OCI-LY7 (cell line): ENCODE measurements at regions not wholly inside any gene's neighbourhood (a gene's known extent, or its start where the extent isn't known, plus 50 kb on each side); places are given as distances from the start of the nearest gene placed in this dataset.

Source experiments
- BruUV-seq: library from RNA; stranded (reverse); fragments of 400-500 nt; replicated peaks from 2 replicates; lab custom pipeline; 2021; lab: Mats Ljungman, UMichigan
- CTCF ChIA-PET: fragments of 300-600 bp; sonication (Branson Sonifier 250); formaldehyde crosslinking; loops from one replicate; lab custom pipeline; 2022; ENCODE audit warnings: antibody characterized with exemption; ENCODE audit not compliant: unreplicated experiment; lab: Charles Lee
- POLR2A ChIA-PET: fragments of 300-600 bp; sonication (Branson Sonifier 250); formaldehyde crosslinking; loops from one replicate; lab custom pipeline; 2022; ENCODE audit warnings: antibody characterized with exemption; lab: Charles Lee
- DNase-seq: peaks from one replicate; pipeline ENCODE4 v3.0.0-alpha.2; 2015; ENCODE audit warnings: low spot score
- H2AFZ ChIP-seq: fragments of 200-600 bp; sonication (generic), shearing (Covaris generic); 2 replicates; pipeline ENCODE4 v1.6.1; 2014; ENCODE audit warnings: mild to moderate bottlenecking, antibody characterized with exemption, low read length, moderate library complexity
- H3K27ac ChIP-seq: fragments of 200-600 bp; sonication (generic); 2 replicates; pipeline ENCODE4 v1.5.1; 2014; ENCODE audit warnings: mixed run types, low read depth, mild to moderate bottlenecking, moderate library complexity, low read length, inconsistent platforms; ENCODE audit not compliant: poor library complexity, severe bottlenecking
- H3K36me3 ChIP-seq: fragments of 200-600 bp; sonication (generic); 2 replicates; pipeline ENCODE4 v1.6.1; 2014; ENCODE audit warnings: mild to moderate bottlenecking, antibody characterized with exemption, low read length, moderate library complexity, mixed read lengths; ENCODE audit not compliant: insufficient read depth
- H3K4me1 ChIP-seq: fragments of 200-600 bp; sonication (generic); 2 replicates; pipeline ENCODE4 v1.5.1; 2014; ENCODE audit warnings: mild to moderate bottlenecking, low read length; ENCODE audit not compliant: insufficient read depth, poor library complexity, severe bottlenecking
- H3K4me2 ChIP-seq: fragments of 200-600 bp; sonication (generic); 2 replicates; pipeline ENCODE4 v1.6.1; 2014; ENCODE audit warnings: mild to moderate bottlenecking, low read length
- H3K4me3 ChIP-seq: fragments of 200-600 bp; sonication (generic); 2 replicates; pipeline ENCODE4 v1.5.1; 2014; ENCODE audit warnings: mild to moderate bottlenecking, low read depth, low read length; ENCODE audit not compliant: poor library complexity, severe bottlenecking
- H3K79me2 ChIP-seq: fragments of 200-600 bp; sonication (generic); 2 replicates; pipeline ENCODE4 v1.6.1; 2016; ENCODE audit warnings: low read depth, mild to moderate bottlenecking, low read length, moderate library complexity, mixed read lengths; ENCODE audit not compliant: insufficient read depth
- H3K9me2 ChIP-seq: fragments of 200-600 bp; sonication (generic); 2 replicates; pipeline ENCODE4 v1.6.1; 2016; ENCODE audit warnings: mild to moderate bottlenecking, low read length, mixed read lengths; ENCODE audit not compliant: insufficient read depth
- H3K9me3 ChIP-seq: fragments of 200-600 bp; sonication (generic); 2 replicates; pipeline ENCODE4 v1.6.1; 2014; ENCODE audit warnings: mild to moderate bottlenecking, mixed run types, low read length, mixed read lengths
- H4K20me1 ChIP-seq: fragments of 200-600 bp; sonication (generic); 2 replicates; pipeline ENCODE4 v1.6.1; 2014; ENCODE audit warnings: mild to moderate bottlenecking, antibody characterized with exemption, low read length, moderate library complexity, mixed read lengths; ENCODE audit not compliant: insufficient read depth
- EZH2phosphoT487 ChIP-seq: fragments of 200-600 bp; sonication (generic); IDR thresholded peaks from 2 replicates; pipeline ENCODE4 v1.6.1; 2018; ENCODE audit warnings: low read depth, borderline replicate concordance, mild to moderate bottlenecking, mixed run types, antibody characterized with exemption, low read length, moderate library complexity, mixed read lengths
- intact Hi-C: fragments of 100-400 bp; cut with micrococcal nuclease; formaldehyde crosslinking; loops from one replicate; pipeline ENCODE4 v1.10.0; 2022; ENCODE audit not compliant: unreplicated experiment
- TF ChIP-seq, protein P1 (sequence below): fragments of 200-600 bp; sonication (generic); conservative IDR thresholded peaks from 2 replicates; pipeline ENCODE4 v1.5.1; 2014; ENCODE audit warnings: mild to moderate bottlenecking, antibody characterized with exemption, low read length, moderate library complexity, mixed read lengths

DNA sequence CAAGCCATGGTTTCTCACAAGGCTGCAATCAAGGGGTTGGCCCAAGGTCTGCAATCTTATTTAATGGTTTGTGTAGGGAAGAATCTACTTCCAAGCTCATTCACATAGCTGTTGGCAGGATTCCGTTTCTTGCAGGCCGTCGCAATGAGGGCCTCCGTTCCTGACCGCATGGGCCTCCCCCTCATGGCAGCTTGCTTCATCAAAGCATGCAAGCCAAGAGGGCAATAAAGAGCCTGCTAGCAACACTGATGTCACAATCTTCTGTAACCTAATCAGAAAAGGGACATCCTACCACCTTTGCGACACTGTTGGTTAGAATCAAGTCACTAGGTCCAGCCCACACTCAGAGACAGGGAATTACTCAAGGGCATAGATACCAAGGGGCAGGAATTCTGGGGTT, 95.5 kb downstream of the CCT6B start:
- Histone ChIP-seq H3K36me3 (no peaks in the 10 kb centered on the region), H3K4me1 (no peaks in the 10 kb centered on the region), H4K20me1 (no peaks in the 10 kb centered on the region), H3K4me3 (no peak overlapping the region), H3K9me2 (no peaks in the 10 kb centered on the region), H3K79me2 (no peaks in the 10 kb centered on the region), H3K4me2 (no peak overlapping the region), H3K27ac (no peak overlapping the region), H3K9me3 (no peaks in the 10 kb centered on the region), H2AFZ (no peak overlapping the region)
- no peak for TF ChIP-seq EZH2phosphoT487
- TF ChIP-seq, protein P1, sequence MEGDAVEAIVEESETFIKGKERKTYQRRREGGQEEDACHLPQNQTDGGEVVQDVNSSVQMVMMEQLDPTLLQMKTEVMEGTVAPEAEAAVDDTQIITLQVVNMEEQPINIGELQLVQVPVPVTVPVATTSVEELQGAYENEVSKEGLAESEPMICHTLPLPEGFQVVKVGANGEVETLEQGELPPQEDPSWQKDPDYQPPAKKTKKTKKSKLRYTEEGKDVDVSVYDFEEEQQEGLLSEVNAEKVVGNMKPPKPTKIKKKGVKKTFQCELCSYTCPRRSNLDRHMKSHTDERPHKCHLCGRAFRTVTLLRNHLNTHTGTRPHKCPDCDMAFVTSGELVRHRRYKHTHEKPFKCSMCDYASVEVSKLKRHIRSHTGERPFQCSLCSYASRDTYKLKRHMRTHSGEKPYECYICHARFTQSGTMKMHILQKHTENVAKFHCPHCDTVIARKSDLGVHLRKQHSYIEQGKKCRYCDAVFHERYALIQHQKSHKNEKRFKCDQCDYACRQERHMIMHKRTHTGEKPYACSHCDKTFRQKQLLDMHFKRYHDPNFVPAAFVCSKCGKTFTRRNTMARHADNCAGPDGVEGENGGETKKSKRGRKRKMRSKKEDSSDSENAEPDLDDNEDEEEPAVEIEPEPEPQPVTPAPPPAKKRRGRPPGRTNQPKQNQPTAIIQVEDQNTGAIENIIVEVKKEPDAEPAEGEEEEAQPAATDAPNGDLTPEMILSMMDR = no peak
- ChIA-PET CTCF (no interaction called here), POLR2A (no interaction called here)
- BruUV-seq = no TSS peak
- no peak for DNase-seq
- intact Hi-C loops = loop anchor here (10.0 kb wide), 1 partner anchor 91 kb away; no protein-coding TSS in a partner anchor

DNA sequence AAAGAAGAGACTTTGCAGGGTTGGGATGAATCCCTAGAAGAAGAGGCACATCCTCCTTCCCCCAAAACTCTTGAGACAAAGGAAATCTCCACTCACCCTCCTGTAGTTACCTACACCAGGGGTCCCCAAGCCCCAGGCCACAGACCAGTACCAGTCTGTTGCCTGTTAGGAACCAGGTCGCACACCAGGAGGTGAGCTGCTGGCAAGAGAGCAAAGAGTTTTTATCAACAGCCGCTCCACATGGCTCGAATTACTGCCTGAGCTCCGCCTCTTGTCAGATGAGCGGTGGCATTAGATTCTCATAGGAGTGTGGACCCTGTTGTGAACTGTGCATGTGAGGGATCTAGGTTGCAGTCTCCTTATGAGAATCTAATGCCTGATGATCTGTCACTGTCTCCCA, 98.9 kb downstream of the CCT6B start:
- no TSS peak for BruUV-seq
- Histone ChIP-seq H3K4me3 (no peak overlapping the region), H4K20me1 (no peaks in the 10 kb centered on the region), H3K27ac (no peak overlapping the region), H3K4me2 (no peak overlapping the region), H3K9me2 (no peaks in the 10 kb centered on the region), H3K36me3 (no peaks in the 10 kb centered on the region), H3K4me1 (no peaks in the 10 kb centered on the region), H2AFZ (no peak overlapping the region), H3K79me2 (no peaks in the 10 kb centered on the region), H3K9me3 (no peaks in the 10 kb centered on the region)
- intact Hi-C loops = loop anchor here (10.0 kb wide), 1 partner anchor 88 kb away; no protein-coding TSS in a partner anchor
- DNase-seq = no peak
- ChIA-PET CTCF (interaction anchor here (0.6 kb wide), 1 partner anchor 887 kb away, joined by 4 read pairs; no protein-coding TSS in a partner anchor), POLR2A (interaction anchor here (0.6 to 0.8 kb wide), 2 partner anchors 9 to 776 kb away, joined by 3 read pairs; no protein-coding TSS in a partner anchor)
- TF ChIP-seq, protein P1 = no peak
- TF ChIP-seq EZH2phosphoT487 = no peak

- H3K4me3 ChIP-seq = no peak overlapping the region
- intact Hi-C loops = loop anchor here (10.0 kb wide), 1 partner anchor 87 kb away; no protein-coding TSS in a partner anchor
- H3K4me2 ChIP-seq = no peak overlapping the region
- ChIA-PET POLR2A (no interaction called here), CTCF (no interaction called here)
- H3K4me1 ChIP-seq = no peaks in the 10 kb centered on the region
- no peaks in the 10 kb centered on the region for H3K79me2 ChIP-seq
- H2AFZ ChIP-seq = no peak overlapping the region
- H3K9me3 ChIP-seq = no peaks in the 10 kb centered on the region
- no peak for DNase-seq
- no peak overlapping the region for H3K27ac ChIP-seq
- TF ChIP-seq, protein P1 = no peak
- TF ChIP-seq EZH2phosphoT487 = no peak
- no peaks in the 10 kb centered on the region for H4K20me1 ChIP-seq
- no TSS peak for BruUV-seq
- no peaks in the 10 kb centered on the region for H3K36me3 ChIP-seq
- no peaks in the 10 kb centered on the region for H3K9me2 ChIP-seq
Observed at GRCh38 chr17:34861864-34862263, 99.4 kb downstream of the CCT6B start.
